NCI-H82 treated with DMSO at 0.1 percent for 48 hours (cell line): ENCODE measurements at regions not wholly inside any gene's neighbourhood (a gene's known extent, or its start where the extent isn't known, plus 50 kb on each side); places are given as distances from the start of the nearest gene placed in this dataset.
"Not testable (repeated sequence)": the region's sequence is repeated elsewhere in the genome, so short reads cannot be mapped to it uniquely, and the experiment has no call there.

Experiments
- DNase-seq: peaks from one replicate; lab custom pipeline; 2025; ENCODE audit not compliant: unreplicated experiment; lab: John Stamatoyannopoulos, UW

DNA sequence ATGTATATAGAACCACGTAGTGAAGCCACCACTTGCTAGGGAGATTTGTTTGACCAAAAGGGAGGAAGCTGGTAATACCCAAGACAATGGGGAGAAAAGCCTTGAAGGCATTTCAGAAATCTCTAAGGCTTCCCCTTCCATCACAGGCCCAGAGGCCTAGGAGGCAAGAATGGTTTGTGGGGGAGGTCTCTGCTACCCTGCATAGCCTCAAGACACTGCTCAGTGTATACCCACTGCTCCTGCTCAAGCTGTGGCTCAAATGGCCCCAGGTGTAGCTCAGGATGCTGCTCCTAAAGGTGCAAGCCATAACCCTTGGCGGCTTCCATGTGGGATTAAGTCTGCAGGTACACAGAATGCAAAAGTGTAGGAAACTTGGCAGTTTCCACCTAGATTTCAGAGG lies 1105.8 kb downstream of the GATA3 start:
- DNase-seq, result no peak

DNA sequence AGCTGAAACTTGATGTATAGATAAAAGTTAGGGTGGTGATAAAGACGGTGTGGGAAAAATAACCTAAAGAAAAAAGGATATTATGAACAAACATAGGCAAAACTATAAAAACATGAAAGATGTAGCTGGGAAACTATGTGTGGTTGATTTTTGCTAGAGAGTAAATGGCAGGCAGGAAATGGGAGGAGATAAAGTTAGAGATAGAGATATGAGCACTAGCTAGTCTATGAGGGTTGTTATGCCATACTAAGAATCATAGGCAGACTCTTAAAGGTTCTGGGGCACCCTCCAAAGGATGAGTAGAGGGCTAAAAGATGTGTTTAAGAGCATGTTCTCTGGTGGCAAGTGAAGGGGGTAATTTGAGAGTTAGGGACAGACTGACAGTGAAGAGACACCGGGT lies 1109.2 kb downstream of the GATA3 start:
- no peak for DNase-seq

DNA sequence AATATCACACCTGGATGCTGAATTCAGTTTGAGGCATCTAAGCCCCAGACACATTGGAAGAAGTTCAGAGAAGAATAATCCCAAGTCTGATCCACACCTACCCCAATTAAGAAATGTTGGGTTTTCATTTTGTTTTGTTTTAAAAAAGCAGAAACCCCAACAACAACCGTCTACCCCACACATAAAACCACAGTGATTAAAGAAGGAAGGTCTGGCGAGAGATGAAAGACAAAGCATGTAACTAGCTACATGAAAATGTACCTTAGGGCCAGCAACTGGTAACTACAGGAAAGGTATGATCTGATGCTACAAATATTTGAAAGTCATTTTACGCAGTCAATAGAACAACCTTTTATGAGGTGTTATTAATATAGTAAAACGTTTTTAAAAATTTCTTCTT lies 1112.3 kb downstream of the GATA3 start:
- no peak for DNase-seq

DNA sequence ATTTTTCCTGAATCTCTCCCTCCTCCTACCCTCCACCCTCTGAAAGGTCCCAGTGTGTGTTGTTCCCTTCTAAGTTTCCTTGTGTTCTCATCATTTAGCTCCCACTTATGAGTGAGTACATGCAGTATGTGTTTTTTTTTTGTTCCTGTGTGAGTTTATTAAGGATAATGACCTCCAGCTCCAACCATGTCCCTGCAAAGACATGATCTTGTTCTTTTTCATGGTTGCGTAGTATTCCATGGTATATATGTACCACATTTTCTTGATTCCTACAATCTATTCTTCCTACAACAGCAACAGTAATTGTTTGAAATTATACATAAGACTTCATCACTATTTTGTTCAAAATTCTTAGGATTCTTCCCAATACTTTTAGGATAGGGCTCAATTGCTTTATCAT lies 1117.8 kb downstream of the GATA3 start:
- DNase-seq, result no peak

DNA sequence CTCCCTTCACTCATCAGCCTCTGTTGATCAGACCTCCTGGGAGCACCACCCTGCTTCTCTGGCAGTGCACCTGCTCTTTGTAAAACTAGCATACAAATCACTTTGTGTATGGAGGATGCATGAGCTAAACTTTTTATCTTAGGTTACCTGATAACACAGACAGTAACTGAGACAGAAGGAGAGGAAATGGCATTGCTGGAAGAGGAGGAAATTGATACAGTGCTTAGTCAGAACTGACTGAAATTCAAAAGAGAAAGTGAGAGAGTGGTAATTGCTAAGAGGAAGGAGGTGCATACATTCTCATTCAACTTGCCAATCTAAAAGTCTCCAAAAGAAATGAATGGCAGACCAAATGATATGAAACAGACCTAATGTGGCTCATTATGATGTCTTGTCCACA lies 1120.7 kb downstream of the GATA3 start:
- no peak for DNase-seq

DNA sequence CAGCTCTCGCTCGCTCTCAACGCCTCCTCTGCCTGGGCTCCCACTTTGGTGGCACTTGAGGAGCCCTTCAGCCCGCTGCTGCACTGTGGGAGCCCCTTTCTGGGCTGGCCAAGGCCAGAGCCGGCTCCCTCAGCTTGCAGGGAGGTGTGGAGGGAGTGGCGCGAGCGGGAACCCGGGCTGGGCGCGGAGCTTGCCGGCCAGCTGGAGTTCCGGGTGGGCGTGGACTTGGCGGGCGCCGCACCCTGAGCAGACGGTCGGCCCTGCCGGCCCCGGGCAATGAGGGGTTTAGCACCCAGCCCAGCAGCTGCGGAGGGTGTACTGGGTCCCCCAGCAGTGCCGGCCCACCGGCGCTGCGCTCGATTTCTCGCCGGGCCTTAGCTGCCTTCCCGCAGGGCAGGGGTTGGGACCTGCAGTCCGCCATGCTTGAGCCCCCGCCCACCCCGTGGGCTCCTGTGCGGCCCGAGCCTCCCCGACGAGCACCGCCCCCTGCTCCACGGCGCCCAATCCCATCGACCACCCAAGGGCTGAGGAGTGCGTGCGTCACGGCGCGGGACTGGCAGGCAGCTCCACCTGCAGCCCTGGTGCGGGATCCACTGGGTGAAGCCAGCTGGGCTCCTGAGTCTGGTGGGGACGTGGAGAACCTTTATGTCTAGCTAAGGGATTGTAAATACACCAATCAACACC lies 1128.9 kb downstream of the GATA3 start:
- not testable (repeated sequence) for DNase-seq

DNA sequence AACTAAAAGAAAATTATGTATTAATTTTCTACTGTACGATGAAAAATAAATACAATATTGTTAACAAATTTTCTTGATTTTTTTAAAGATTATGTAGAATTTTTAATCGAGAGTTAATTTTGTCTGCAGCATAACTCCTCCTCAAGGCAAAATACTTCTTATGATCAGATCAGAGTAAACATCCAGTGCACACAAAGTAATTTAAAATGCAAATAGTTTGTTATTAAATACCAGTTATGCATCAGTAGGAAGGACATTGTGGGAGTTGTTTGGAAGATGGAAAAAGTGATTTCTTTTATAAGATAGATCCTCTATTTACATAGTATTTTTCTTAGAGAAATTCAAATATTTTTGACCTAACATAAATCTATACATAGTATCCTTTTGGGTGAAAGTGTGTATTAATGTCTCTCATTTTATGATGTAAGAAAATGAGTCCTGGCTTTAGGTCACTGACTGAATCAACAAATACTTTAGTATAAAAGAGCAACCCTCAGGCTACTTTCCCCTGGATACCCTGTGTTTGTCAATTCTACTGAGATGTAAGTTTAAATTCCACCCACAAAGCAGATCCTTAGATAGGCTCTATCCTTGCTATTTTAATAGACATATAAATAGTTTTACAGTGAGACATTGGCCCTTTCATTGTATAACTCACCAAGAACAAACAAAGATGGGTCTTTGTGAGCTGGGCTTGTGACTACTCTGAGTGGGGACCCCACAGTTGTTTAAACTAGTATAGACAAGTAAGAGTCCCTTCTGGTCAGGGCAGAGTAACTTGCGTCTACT lies 1133.7 kb downstream of the GATA3 start:
- DNase-seq, result no peak

DNA sequence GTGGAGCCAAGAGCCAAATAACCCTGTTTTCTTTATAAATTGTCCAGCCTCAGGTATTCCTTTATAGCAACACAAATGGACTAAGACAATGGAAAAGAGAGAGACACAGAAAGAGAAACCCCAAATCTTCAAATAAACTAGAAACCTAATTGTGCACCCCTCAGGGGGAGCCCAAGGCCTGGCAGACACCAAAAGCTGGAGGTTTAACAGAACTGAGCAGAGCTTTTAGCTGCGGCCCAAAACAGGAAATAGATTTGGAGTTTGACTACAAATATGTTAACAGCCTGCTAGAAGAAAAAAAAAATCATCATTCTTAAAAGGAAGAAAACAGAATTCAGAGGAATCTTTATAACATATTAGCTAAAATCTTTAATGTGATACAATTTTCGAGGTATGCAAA lies 1135.0 kb downstream of the GATA3 start:
- no peak for DNase-seq

DNA sequence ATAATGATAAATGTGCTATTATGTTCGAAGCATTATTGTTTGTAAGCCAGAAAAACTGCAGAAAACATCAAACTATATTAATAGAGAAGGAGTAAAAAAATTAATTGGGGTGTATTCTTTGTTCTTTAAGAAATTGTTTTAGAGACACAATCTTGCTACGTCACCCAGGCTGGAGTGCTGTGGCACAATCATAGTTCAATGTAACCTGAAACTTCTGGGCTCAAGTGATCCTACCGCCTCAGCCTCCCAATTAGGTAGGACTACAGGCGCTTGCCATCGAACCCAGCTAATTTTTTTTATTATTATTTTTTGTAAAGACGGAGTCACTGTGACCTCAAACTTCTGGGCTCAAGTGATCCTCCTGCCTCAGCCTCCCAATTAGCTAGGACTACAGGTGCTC lies 1138.6 kb downstream of the GATA3 start:
- DNase-seq, result no peak

DNA sequence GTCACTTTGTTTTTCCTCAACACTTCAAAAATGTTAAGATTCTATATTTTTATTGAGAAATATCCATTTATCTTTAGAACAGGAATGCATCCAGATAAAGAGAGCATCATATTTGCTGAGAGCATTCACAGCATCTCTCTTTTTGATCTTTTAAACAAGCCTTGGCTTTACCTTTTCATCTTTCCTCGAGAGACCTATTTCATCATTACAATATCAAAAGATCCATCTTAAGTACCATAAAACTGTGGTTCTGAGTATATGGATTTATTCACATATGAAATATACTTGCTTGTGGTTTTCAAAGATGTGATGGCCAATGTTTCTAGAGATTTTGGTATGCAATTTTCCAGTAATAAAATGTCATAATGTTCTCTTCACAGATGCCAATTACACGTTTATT lies 1140.9 kb downstream of the GATA3 start:
- DNase-seq, result no peak

DNA sequence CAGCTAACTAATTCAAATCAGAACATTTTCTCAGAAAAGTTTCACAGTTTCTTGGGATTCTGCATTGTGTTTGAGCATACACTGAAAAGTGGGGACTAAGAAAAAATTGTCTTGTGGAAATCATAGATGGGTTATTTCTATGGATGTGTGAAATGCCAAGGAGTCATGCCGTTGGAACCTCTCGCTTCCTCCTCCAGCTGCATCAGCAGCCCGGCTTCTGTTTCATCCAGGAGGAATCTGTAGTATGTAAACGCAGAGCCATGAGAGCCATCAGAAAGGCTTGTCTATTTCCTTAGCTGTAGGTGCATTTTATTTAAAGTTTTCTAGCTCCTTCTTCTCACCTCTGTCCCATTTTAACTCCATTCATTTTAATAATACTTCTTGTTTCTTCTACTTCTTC lies 1144.1 kb downstream of the GATA3 start:
- DNase-seq, result no peak

DNA sequence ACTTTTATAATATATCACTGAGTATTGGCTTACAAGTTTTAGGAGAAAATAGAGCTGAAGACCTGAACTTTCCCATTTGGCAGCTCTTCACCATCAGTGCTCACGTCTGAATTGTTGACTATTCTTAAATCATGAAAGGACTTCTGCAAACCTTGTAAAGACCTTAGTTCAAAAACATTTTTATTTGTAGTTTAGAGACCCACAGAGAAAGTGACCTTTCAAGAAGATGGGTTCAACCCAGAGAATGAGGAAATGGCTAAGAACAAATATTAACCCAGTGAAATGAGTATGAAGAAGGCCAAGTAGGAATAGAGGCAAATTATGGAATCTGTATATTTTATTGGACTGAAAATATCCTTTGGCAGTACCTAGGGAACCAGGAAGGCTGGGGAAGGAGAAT lies 1151.1 kb downstream of the GATA3 start:
- no peak for DNase-seq

DNA sequence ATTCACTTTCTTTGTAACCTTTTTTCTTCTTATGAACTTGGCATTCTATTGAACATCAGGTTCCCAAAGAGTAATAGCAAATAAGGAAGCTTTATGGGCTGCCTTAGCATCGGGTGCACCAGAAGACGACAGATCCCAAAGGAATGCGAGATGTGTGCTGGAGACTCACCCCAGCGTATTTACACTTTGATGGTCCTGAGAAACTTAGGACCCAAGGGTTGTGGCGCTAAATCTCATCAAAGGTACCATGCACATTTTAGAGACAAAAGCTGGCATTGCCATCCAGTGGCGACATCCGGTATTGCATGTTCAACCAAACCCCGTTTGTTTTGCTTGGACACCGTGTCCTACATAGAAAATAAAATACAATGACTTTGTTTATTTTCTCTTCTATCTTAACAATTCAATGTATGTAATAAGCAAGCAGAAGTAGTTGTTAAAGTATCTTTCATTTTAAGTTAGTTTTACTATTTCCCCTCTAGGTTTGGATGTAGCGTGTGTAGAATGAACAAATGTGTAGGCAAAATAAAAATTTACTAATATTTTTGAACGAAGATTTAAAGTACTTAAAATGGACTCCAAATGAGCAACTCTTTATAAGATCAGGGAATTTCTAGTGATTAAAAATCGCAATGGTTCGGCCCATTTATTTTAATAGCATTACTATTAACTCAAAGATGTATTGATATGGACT lies 1154.8 kb downstream of the GATA3 start:
- DNase-seq, result peak; percentile 15

DNA sequence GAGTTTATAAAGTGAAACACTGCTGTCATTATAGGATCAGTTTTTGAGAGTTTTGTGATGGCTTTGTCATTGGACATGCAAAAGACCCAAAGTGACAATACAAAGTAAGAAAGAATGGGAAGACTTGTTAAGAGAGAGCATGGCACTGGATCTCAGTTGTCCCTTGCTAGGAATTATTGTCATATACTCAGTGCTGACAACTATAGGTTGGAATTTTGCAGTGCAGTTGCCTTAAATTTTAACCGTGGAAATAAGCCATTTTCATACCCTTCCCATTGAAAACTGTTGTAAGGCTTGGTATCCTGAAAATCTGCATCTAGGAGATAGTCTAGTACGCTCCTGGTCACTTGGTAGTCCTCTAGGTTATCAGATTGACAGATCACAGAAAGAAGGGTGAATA lies 1156.7 kb downstream of the GATA3 start:
- DNase-seq, result no peak

DNA sequence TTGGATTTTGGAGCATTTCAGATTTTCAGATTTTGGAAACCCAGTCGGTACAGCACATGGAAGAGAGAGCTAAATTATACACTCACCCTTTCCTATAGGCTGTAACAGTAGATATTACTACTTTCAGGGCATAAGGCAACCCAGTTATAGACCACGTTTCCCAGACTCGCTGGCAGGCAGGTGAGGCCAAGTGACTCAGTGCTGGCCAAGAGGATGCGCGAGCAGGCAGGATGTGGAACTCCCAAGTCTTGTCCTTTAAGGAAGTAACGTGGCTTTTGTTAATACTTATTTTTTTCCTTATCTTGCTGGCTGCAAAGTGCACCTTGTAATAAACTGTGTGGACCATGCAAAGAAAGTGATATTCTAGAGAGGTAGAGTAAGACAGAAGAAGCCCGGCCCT lies 1160.1 kb downstream of the GATA3 start:
- no peak for DNase-seq

DNA sequence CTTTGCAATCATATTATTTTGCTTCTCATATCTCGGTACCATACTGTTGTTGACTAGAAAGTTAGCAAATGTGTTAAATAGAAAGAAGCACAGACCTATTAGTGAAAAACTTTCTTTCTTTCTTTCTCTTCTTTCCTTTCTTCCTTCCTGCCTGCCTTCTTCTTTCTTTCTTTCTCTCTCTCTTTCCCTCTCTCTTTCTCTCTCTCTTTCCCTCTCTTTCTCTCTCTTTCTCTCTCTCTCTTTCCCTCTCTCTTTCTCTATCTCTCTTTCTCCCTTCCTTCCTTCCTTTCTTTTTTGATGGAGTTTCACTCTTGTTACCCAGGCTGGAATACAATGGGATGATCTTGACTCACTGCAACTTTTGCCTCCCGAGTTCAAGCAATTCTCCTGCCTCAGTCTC lies 1160.6 kb downstream of the GATA3 start:
- DNase-seq, result no peak

DNA sequence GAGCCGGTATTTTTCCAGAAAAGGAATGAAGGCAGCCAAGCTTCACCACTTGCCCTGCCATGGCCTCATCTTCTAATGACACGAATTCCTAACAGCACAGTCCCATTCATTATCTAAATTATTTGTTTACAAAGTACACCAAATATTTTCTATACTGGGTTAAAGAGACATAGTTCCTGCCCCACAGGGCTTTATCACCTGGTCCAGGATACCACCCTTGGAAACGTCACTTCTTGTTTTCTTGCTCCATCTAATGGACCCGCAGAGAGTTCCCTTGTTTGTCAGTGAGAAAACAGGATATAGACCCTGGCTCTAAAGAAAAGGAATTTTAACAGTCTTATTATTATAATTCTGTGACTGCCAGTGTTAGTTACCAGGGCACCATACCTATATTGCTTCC lies 1165.4 kb downstream of the GATA3 start:
- no peak for DNase-seq

DNA sequence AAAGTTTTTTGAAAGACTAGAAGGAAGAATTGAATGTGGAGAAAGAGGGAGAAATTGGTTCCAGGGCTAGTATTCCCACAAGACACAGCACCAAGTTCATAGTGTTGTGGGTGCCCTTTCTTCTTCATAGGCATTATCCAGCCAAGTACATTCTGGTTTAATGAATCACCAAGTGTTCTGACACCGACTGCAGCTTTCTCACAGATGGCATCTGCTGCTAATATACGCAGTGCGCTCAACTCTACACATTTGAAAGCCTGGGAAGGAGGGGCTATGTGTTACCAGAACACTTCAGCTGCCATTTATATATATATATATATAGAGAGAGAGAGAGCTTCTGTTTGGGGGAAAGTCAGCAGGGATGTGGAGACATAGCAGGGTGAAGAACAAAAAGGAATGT lies 1168.4 kb downstream of the GATA3 start:
- no peak for DNase-seq

DNA sequence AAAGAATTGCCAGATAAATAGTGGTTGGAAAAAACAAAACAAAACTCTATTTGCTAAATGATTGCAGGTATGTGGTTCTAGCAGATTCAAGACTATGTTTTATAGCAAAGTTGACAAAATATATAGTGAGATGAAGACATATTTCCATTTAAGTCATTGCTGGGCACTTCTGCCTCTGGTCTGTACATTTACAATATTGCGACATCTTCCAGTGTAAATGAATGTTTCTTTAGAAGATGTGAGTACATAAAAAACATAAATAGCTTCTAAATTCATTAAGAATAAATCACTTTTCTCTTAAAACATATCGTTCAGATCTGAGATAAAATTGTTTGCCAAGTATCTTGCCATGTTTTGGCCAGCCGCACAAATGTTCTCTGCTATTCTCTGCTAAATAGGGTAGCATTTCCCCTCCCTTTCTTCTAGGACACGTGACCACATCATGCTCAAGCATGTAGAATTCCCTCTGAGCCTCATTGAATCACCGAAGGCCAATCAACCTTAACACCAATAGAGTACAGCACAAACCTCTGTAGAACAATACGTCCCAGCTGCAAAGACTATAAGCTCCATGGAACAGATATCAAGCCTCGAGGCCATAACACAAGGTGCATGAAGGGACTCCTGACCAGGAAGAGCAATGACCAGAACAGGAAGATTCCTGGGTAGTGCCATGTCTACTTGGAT lies 1173.3 kb downstream of the GATA3 start:
- no peak for DNase-seq

DNA sequence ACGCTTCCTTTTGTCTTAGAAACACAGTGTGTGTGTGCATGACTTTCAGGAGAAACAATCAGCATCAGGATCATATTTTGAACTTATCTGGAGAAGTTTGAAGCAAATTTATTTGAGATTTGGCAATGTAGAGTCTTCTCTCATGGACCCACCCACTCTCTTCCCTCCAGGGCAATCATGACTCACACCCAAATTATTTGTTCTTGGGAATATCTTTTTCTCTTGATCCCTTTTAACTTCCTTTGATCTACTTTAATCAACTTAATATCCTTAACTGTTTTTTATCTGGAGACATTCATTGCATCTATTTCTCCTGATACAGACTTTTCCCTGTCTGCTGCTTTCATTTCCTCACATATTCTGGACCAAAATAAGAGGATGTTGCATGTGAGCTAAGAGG lies 1174.3 kb downstream of the GATA3 start:
- DNase-seq, result no peak

DNA sequence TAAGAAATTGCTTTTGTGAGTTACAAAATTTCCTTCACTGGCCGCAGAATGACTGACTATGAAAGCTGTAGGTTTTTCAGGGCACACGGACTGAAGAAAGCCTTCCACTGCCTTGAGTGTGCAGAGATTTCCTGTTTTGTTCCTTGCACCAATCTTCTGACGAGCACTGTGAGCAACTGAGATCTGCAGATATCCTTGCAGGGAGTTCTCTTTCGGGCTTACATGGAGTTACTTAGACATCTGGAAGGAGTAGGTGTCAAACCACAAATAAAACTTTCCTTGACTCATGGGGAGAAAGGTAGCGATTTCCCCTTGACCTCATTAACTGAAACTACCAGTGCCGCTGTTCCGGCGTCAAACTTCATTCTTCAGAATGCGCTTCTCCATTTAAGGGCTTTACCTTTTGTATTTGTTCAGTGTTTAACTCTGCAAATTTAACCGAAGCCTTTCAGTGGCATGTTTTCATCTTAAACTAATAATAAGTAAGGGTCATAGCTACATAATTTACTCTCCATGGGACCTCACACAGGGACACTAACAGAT lies 1175.3 kb downstream of the GATA3 start:
- DNase-seq, result no peak
